Breast epithelium (tissue), 4 donors: ENCODE measurements at regions not wholly inside any gene's neighbourhood (a gene's known extent, or its start where the extent isn't known, plus 50 kb on each side); places are given as distances from the start of the nearest gene placed in this dataset.

Experiments
- DNase-seq, 2 donors: peaks; one replicate each; pipeline ENCODE4 v3.0.0-alpha.2; 2019; ENCODE audit warnings: low spot score in 2 of 2
- H3K27ac ChIP-seq, 2 donors: fragments of 200-600 bp; sonication (generic) in 1 of 2; one replicate each; pipeline ENCODE4 v1.5.1; 2016 to 2019; ENCODE audit warnings: mild to moderate bottlenecking in 1 of 2
- H3K27me3 ChIP-seq, 2 donors: fragments of 200-600 bp; sonication (generic) in 1 of 2; one replicate each; pipeline versions ENCODE4 v1.5.1 to v1.6.0; 2017 to 2019; ENCODE audit warnings: control low read depth in 1 of 2, mild to moderate bottlenecking in 1 of 2
- H3K36me3 ChIP-seq: fragments of 200-600 bp; one replicate; pipeline ENCODE4 v1.5.1; 2019
- H3K4me1 ChIP-seq, 2 donors: fragments of 200-600 bp; sonication (generic); one replicate each; pipeline ENCODE4 v1.5.1; 2016 to 2019; ENCODE audit warnings: control low read depth in 1 of 2
- H3K4me3 ChIP-seq, 3 donors: fragments of 200-600 bp; sonication (generic); 1 replicate in 2 of 3; 2 replicates in 1 of 3; pipeline ENCODE4 v1.5.1; 2016 to 2019; ENCODE audit warnings: mild to moderate bottlenecking in 3 of 3, moderate library complexity in 2 of 3
- H3K9me3 ChIP-seq, 2 donors: fragments of 200-600 bp; sonication (generic) in 1 of 2; one replicate each; pipeline ENCODE4 v1.5.1; 2016 to 2019; ENCODE audit warnings: control low read depth in 1 of 2
- POLR2A ChIP-seq: fragments of 450-650 bp; IDR thresholded peaks from one replicate; pipeline ENCODE4 v1.6.1; 2016; ENCODE audit warnings: antibody characterized with exemption, mild to moderate bottlenecking, moderate library complexity
- POLR2AphosphoS5 ChIP-seq, 3 donors: sonication (generic); formaldehyde crosslinking; IDR thresholded peaks; one replicate each; pipeline ENCODE4 v1.6.1; 2017; ENCODE audit warnings: antibody characterized with exemption in 3 of 3
- intact Hi-C: fragments of 100-400 bp; cut with DNase I; formaldehyde crosslinking; loops from one replicate; pipeline ENCODE4 v1.15.1; 2023; ENCODE audit warnings: low total_unique reads
- TF ChIP-seq, protein P1 (sequence below), 3 donors: fragments of 450-650 bp; IDR thresholded peaks; one replicate each; pipeline ENCODE4 v1.5.1; 2016 to 2017; ENCODE audit warnings: antibody characterized with exemption in 3 of 3, mild to moderate bottlenecking in 3 of 3, moderate library complexity in 3 of 3

DNA sequence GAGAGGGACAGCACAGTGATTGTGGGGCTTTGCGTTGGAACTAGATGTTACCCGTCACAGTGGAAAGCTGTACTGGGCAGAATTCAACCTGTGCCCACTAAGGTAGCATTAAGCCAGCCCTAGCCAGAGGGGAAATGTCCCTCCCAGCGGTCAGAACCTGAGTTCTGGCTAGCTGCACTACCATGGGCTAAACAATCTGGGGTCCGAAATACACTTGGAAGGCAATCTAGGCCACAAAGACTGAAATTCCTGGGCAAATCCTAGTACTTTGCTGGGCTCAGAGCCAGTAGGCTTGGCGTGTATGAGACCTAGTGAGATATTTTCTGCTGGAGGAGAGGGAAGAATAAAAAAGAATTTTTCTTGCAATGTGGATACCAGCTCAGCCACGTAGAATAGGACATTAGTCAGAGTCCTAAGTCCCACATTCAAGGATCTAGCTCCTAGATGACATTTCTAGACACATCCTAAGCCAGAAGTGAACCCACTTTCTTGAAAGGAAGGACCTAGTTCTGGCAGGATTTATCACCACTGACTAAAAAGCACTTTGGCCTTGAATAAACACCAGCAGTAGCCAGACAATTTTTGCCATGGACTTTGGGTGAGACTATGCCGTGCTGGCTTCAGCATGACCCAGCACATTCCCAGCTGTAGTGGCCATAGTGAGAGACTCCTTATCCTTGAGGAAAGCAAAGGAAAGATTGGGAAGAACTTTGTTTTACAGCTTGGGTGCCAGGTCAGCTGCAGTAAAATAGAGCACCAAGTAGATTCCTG is 618.0 kb downstream of the BRINP1 start:
- Histone ChIP-seq H3K27me3 (no peaks in the 10 kb centered on the region), H3K36me3 (no peaks in the 10 kb centered on the region), H3K4me3 (no peak overlapping the region), H3K4me1 (no peaks in the 10 kb centered on the region), H3K9me3 (peaks cover 16 to 27% of the 10 kb centered on the region in 2 donors), H3K27ac (no peak overlapping the region)
- intact Hi-C loops = no loop called here
- no peak for DNase-seq
- TF ChIP-seq, protein P1, sequence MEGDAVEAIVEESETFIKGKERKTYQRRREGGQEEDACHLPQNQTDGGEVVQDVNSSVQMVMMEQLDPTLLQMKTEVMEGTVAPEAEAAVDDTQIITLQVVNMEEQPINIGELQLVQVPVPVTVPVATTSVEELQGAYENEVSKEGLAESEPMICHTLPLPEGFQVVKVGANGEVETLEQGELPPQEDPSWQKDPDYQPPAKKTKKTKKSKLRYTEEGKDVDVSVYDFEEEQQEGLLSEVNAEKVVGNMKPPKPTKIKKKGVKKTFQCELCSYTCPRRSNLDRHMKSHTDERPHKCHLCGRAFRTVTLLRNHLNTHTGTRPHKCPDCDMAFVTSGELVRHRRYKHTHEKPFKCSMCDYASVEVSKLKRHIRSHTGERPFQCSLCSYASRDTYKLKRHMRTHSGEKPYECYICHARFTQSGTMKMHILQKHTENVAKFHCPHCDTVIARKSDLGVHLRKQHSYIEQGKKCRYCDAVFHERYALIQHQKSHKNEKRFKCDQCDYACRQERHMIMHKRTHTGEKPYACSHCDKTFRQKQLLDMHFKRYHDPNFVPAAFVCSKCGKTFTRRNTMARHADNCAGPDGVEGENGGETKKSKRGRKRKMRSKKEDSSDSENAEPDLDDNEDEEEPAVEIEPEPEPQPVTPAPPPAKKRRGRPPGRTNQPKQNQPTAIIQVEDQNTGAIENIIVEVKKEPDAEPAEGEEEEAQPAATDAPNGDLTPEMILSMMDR (IDR thresholded peaks at IDR 0.05) = no peak
- TF ChIP-seq POLR2AphosphoS5 (IDR thresholded peaks at IDR 0.05) (no peak), POLR2A (no peak)

DNA sequence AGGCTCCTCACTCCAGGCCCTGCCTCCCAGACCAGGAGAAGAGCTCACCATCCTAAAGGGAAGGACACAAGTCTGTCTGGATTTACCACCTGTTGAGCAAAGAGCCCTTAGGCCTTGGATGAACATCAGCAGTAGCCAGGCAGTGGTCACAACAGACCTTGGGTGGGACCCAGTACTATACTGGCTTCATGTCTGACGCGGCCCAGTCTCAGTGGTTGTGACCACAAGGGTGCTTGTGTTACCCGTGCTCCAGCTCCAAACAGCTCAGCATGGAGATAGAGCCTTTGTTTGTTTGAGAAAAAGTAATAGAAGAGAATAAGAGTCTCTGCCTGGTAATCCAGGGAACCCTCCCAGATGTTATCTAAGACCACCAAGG is 617.4 kb downstream of the BRINP1 start:
- Histone ChIP-seq H3K27me3 (no peaks in the 10 kb centered on the region), H3K4me3 (no peak overlapping the region), H3K4me1 (no peaks in the 10 kb centered on the region), H3K9me3 (peaks cover 16 to 27% of the 10 kb centered on the region in 2 donors), H3K36me3 (no peaks in the 10 kb centered on the region), H3K27ac (no peak overlapping the region)
- intact Hi-C loops = no loop called here
- no peak for DNase-seq
- TF ChIP-seq POLR2AphosphoS5 (IDR thresholded peaks at IDR 0.05) = no peak
- TF ChIP-seq POLR2A = no peak
- TF ChIP-seq, protein P1 (IDR thresholded peaks at IDR 0.05) = no peak

DNA sequence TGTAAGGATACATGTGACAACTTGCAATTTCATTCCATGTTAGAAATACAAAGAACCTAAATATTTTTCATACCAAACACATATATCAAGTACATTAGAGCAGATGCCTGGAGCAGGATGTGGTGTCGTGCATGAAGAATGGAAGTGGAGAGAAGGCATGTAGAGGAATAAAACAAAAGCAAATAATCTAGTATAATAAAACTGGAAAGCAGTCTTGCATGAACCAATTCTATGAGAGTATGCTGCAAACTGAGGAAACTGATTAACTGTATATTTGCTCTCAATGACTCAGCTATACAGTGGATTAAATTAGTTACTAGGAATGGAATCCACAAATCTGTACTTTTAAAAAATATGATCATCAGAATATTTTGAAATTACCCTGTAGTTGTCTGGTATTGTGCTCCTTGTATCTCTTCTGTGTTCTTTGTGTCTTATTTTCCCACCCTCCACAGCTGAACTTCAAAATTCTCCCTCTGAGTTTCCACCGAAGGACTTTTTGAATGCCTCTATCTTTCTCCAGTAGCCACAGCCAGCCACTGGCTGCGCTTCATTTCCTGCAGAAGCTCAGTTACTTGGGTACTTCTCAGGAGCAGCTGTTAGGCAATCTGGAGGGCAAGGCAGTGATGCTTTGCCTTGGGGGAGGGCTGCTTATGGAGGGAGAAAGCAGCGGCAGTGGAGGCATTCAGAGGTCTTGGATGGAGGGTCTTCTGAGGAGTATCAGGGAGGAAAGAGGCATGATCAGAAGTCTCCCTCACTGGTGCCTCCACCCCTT is 608.0 kb downstream of the BRINP1 start:
- Histone ChIP-seq H3K4me1 (no peaks in the 10 kb centered on the region), H3K4me3 (no peak overlapping the region), H3K27me3 (no peaks in the 10 kb centered on the region), H3K9me3 (peaks cover 4 to 15% of the 10 kb centered on the region in 2 donors), H3K27ac (no peak overlapping the region), H3K36me3 (no peaks in the 10 kb centered on the region)
- intact Hi-C loops = no loop called here
- TF ChIP-seq, protein P1 (IDR thresholded peaks at IDR 0.05) = no peak
- TF ChIP-seq POLR2A (no peak), POLR2AphosphoS5 (IDR thresholded peaks at IDR 0.05) (no peak)
- no peak for DNase-seq

DNA sequence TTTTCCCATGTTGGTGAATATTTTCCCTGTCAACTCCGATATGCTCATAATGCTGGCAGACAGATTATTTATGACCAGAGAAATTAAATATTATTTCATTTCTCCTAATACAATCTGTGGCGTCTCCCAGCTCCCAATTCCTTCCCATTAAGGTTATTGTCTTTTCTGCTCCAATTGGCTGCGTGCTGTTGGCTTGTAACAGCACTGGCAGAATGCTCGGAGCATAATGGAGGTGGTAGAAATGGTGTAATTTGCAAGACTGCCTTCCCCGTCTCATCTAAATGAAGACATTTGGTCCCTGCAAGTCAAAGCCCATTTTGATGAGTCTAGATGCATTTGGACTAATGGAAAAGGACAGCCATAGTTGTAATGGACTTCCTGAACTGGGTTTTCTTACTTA is 601.7 kb downstream of the BRINP1 start:
- Histone ChIP-seq H3K9me3 (no peaks in the 10 kb centered on the region), H3K4me1 (no peaks in the 10 kb centered on the region), H3K27me3 (no peaks in the 10 kb centered on the region), H3K4me3 (no peak overlapping the region), H3K36me3 (no peaks in the 10 kb centered on the region), H3K27ac (no peak overlapping the region)
- no peak for DNase-seq
- TF ChIP-seq POLR2A (no peak), POLR2AphosphoS5 (IDR thresholded peaks at IDR 0.05) (no peak)
- TF ChIP-seq, protein P1 (IDR thresholded peaks at IDR 0.05) = no peak
- intact Hi-C loops = no loop called here
